HG03045 (cell line): ENCODE measurements at regions not wholly inside any gene's neighbourhood (a gene's known extent, or its start where the extent isn't known, plus 50 kb on each side); places are given as distances from the start of the nearest gene placed in this dataset.
"Not testable (repeated sequence)": the region's sequence is repeated elsewhere in the genome, so short reads cannot be mapped to it uniquely, and the experiment has no call there.

Experiments used
- ATAC-seq: cut with Tn5 transposase; IDR thresholded peaks from one replicate; pipeline ENCODE4 v1.9.1; 2021; ENCODE audit warnings: mild to moderate bottlenecking, moderate library complexity; ENCODE audit not compliant: unreplicated experiment

DNA sequence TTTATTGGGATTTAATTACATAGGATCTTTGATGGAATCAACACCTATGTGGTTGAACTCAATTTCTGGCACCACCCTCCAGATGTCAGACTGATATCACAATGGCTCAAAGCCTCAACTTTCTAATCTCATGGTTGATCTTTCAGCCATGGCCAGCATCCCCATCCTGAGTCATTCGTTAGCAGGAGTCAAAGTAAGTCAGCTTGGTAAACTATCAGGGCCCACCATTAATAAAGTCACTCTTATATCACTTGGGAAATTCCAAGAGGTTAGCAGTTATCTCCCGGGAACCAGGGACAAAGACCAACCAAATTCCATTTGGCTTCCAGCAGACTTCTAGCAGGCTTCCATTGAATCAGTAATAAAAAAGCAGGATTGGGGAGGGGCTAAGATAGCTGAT, 50.7 kb upstream of the TNFSF4 start:
- no peak for ATAC-seq

- ATAC-seq: no peak
Measured at GRCh38 chr1:173258479-173259264, 51.5 kb upstream of the TNFSF4 start.

- not testable (repeated sequence) for ATAC-seq
Measured at GRCh38 chr1:173260329-173260728, 53.2 kb upstream of the TNFSF4 start.

DNA sequence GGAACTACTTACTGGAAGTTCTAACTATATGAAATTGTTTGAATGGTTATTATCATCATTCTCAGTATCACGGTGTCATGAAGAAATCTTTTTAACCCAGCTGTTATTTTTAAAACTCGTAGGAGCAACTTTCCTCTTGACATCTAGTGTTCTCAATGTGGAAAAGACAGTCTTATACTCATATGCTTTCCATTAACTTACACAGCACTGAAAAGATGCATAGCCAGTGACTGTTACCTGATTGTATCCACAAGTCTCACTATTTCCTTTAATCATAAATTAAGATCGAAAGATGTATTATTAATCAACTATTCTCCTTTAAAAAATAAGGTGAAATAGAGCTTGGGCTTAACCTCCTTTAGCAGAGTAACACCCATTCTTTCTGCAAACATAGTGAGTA, 59.7 kb upstream of the TNFSF4 start:
- ATAC-seq: no peak

GRCh38 chr1:173267453-173267945, 60.4 kb upstream of the TNFSF4 start:
- no peak for ATAC-seq

GRCh38 chr1:173268261-173268660, 61.1 kb upstream of the TNFSF4 start:
- ATAC-seq: no peak

DNA sequence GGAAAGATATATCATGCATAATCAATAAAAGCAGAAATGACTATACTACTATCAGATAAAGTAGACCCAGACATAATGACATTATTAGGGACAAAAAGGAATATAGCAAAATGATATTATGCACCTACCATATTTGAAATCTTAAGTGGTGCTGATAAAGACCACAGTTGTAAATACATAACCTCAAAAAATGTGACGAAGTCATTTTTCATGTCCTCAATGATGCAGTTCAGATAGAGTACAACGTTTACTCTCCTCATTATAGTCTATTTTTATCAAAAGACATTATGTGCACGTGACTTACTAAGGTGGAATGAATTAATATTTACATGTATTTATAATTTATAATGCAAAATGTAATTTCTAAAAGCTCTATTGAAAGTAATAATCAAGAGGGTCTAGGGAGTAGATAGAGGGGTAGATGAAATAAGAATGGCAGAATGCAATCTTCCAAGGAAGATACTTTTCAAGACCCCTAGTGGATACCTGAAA, 61.7 kb upstream of the TNFSF4 start:
- ATAC-seq: no peak

- no peak for ATAC-seq
Measured at GRCh38 chr1:173269490-173270230, 62.5 kb upstream of the TNFSF4 start.

DNA sequence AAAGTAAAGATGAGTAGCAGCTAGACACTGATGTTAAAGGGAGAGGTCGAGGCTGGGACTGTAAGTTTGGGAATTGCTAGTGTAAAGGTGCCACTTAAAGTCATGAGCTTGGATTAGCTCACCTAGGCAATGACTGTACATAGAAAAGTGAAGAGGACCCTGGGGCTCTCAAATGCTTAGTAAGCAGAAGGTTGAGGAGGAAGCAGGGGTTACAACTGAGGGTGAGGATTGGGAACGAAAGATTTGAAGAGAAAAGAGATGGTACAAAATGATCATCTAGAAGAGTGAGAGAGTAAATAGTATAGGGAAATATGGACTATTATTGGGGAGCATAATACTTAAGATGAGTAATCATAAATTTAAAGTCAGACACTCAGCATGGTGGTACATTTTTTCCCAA, 63.1 kb upstream of the TNFSF4 start:
- ATAC-seq: no peak

DNA sequence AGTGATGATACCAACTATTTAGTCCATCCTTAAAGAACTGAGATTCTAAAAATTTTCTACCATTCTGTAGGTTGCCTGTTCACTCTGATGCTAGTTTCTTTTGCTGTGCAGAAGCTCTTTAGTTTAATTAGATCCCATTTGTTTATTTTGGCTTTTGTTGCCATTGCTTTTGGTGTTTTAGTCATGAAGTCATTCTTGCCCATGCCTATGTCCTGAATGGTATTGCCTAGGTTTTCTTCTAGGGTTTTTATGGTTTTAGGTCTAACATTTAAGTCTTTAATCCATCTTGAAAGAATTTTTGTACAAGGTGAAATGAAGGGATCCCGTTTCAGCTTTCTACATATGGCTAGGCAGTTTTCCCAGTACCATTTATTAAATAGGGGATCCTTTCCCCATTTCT, 63.9 kb upstream of the TNFSF4 start:
- not testable (repeated sequence) for ATAC-seq

GRCh38 chr1:173275496-173275895, 68.4 kb upstream of the TNFSF4 start:
- ATAC-seq: no peak

GRCh38 chr1:173276922-173277800, 70.0 kb upstream of the TNFSF4 start:
- peak; percentile 93 for ATAC-seq

- no peak for ATAC-seq
Measured at GRCh38 chr1:173280899-173281660, 73.9 kb upstream of the TNFSF4 start.

GRCh38 chr1:173285048-173285447, 77.9 kb upstream of the TNFSF4 start:
- ATAC-seq: no peak

GRCh38 chr1:173287785-173288184, 80.7 kb upstream of the TNFSF4 start:
- ATAC-seq: no peak

DNA sequence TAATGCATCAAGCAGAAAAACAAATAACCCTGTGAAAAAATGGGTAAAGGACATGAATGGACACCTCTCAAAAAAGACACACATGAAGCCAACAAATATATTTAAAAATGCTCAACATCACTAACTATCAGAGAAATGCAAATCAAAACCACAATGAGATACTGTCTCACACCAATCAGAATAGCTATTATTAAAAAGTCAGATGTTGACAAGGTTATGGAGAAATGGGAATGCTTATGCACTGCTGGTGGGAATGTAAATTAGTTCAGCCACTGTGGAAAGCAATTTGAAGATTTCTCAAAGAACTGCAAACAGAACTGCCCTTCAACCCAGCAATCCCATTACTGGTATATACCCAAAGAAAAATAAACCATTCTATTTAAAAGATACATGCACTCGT, 86.6 kb upstream of the TNFSF4 start:
- no peak for ATAC-seq

GRCh38 chr1:173294843-173295242, 87.7 kb upstream of the TNFSF4 start:
- ATAC-seq: no peak

- no peak for ATAC-seq
Measured at GRCh38 chr1:173295391-173295790, 88.3 kb upstream of the TNFSF4 start.

- no peak for ATAC-seq
Measured at GRCh38 chr1:173295995-173296394, 88.9 kb upstream of the TNFSF4 start.

DNA sequence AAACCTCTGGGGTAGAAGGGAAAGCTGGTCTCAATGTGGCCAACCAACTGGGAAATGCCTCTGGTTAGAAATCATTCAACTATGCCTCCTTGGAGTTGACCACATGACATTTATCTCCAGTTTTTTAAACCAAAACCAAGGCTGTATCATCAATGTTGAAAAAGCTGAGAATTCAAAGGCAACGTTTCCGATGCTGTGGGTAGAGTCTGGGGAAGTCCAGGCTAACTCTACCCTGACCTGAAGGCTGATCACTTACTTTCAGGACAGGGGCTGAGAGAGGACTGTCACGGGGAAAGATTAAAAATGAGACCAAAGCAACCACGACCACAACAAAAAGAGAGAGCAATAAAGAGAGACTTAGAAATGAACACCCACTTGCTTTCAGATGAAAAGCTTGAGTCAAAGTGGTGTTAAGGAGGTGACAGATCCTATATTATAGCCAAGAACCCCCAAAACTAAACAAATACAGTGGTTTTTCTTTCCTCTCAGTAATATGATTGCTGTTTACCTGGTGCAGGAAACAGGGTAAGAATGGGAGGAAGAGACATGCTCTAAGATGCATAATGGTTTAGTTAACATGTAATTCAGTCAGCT, 90.8 kb upstream of the TNFSF4 start:
- ATAC-seq: peak; percentile 88
